B cell (primary cell): ENCODE measurements at regions not wholly inside any gene's neighbourhood (a gene's known extent, or its start where the extent isn't known, plus 50 kb on each side); places are given as distances from the start of the nearest gene placed in this dataset.

Experiments used
- ATAC-seq: fragments of 200-7000 bp; cut with Tn5 transposase; one replicate; pipeline ENCODE4 v1.10.0; 2021; ENCODE audit warnings: low read depth, mild to moderate bottlenecking, moderate number of reproducible peaks, moderate library complexity
- CTCF ChIA-PET: fragments of 350-600 bp; sonication (Branson Sonifier 250); formaldehyde crosslinking; loops from one replicate; lab custom pipeline; 2021; ENCODE audit warnings: antibody characterized with exemption, inconsistent platforms; lab: Charles Lee
- POLR2A ChIA-PET: fragments of 350-600 bp; sonication (Branson Sonifier 250); formaldehyde crosslinking; loops from one replicate; lab custom pipeline; 2021; ENCODE audit warnings: antibody characterized with exemption; lab: Charles Lee
- DNase-seq: peaks from one replicate; pipeline ENCODE4 v3.0.0; 2013
- H2AFZ ChIP-seq: 2 replicates; pipeline ENCODE4 v1.6.1; 2012; ENCODE audit warnings: mild to moderate bottlenecking, low read depth, low read length; ENCODE audit not compliant: insufficient read depth, poor library complexity, severe bottlenecking
- H3K27ac ChIP-seq, 2 donors: 1 replicate in 1 of 2; 2 replicates in 1 of 2; pipeline ENCODE4 v1.5.1; 2012 to 2013; ENCODE audit warnings: low read length in 2 of 2, mild to moderate bottlenecking in 2 of 2, moderate library complexity in 1 of 2
- H3K27me3 ChIP-seq, 4 experiments: fragments of 200-600 bp in 1 of 4; sonication (generic) in 1 of 4; replicated peaks in 1 of 4; 1 replicate in 2 of 4; 2 replicates in 2 of 4; pipeline versions ENCODE4 v1.6.1 to v1.7.0; 2013 to 2016; ENCODE audit warnings: low read length in 3 of 4, mild to moderate bottlenecking in 2 of 4, mixed read lengths in 1 of 4, moderate library complexity in 1 of 4; ENCODE audit not compliant: insufficient read depth in 4 of 4, control insufficient read depth in 3 of 4; ENCODE audit errors: control extremely low read depth in 1 of 4
- H3K36me3 ChIP-seq, 2 experiments: replicated peaks in 1 of 2; 1 replicate in 1 of 2; 2 replicates in 1 of 2; pipeline versions ENCODE4 v1.6.1 to v1.7.1; 2013; ENCODE audit warnings: low read length in 1 of 2; ENCODE audit not compliant: insufficient read depth in 2 of 2, control insufficient read depth in 1 of 2; ENCODE audit errors: control extremely low read depth in 1 of 2, extremely low read depth in 1 of 2
- H3K4me1 ChIP-seq, 2 donors: fragments of 200-600 bp in 1 of 2; sonication (generic) in 1 of 2; 1 replicate in 1 of 2; 2 replicates in 1 of 2; pipeline versions ENCODE4 v1.5.1 to v1.6.1; 2013 to 2017; ENCODE audit warnings: low read length in 2 of 2; ENCODE audit not compliant: control insufficient read depth in 2 of 2, insufficient read depth in 2 of 2
- H3K4me2 ChIP-seq: replicated peaks from 2 replicates; pipeline ENCODE3; 2012; ENCODE audit warnings: mild to moderate bottlenecking, low read depth, low read length; ENCODE audit not compliant: poor library complexity, severe bottlenecking
- H3K4me3 ChIP-seq, 5 experiments: fragments of 200-600 bp in 1 of 5; sonication (generic) in 1 of 5; 1 replicate in 3 of 5; 2 replicates in 2 of 5; pipeline versions ENCODE4 v1.5.1 to v1.7.0; 2011 to 2016; ENCODE audit warnings: low read length in 4 of 5, mild to moderate bottlenecking in 4 of 5, low read depth in 2 of 5, control low read depth in 1 of 5, moderate library complexity in 1 of 5; ENCODE audit not compliant: insufficient read depth in 1 of 5; ENCODE audit errors: control extremely low read depth in 1 of 5, extremely low read depth in 1 of 5
- H3K79me2 ChIP-seq: fragments of 200-600 bp; sonication (generic); one replicate; pipeline ENCODE4 v1.6.0; 2016; ENCODE audit warnings: low read length; ENCODE audit not compliant: control insufficient read depth, insufficient read depth
- H3K9ac ChIP-seq: fragments of 200-600 bp; sonication (generic); 2 replicates; pipeline ENCODE4 v1.6.1; 2017; ENCODE audit warnings: mild to moderate bottlenecking, low read length, moderate library complexity
- H3K9me3 ChIP-seq, 3 donors: one replicate each; pipeline versions ENCODE4 v1.6.1 to v1.7.1; 2013; ENCODE audit warnings: low read length in 2 of 3; ENCODE audit not compliant: control insufficient read depth in 2 of 3, insufficient read depth in 1 of 3; ENCODE audit errors: control extremely low read depth in 1 of 3
- H4K20me1 ChIP-seq: 2 replicates; pipeline ENCODE4 v1.6.0; 2012; ENCODE audit warnings: mild to moderate bottlenecking, low read length; ENCODE audit not compliant: insufficient read depth, control insufficient read depth, poor library complexity, severe bottlenecking
- H3K27ac Mint-ChIP-seq: one replicate; pipeline ENCODE4 v1.8.0; 2021; ENCODE audit warnings: mixed read lengths
- H3K27me3 Mint-ChIP-seq: one replicate; pipeline ENCODE4 v1.8.0; 2021; ENCODE audit warnings: mixed read lengths
- H3K4me1 Mint-ChIP-seq: one replicate; pipeline ENCODE4 v1.8.0; 2021; ENCODE audit warnings: mixed read lengths
- H3K4me3 Mint-ChIP-seq: one replicate; pipeline ENCODE4 v1.8.0; 2021; ENCODE audit warnings: mixed read lengths
- H3K9me3 Mint-ChIP-seq: one replicate; pipeline ENCODE4 v1.8.0; 2022; ENCODE audit warnings: mixed read lengths; ENCODE audit not compliant: insufficient read depth
- EZH2 ChIP-seq: IDR thresholded peaks from 2 replicates; pipeline ENCODE4 v1.6.1; 2012; ENCODE audit warnings: borderline replicate concordance, low read depth, mild to moderate bottlenecking, moderate library complexity, low read length; ENCODE audit not compliant: insufficient read depth, poor library complexity, severe bottlenecking
- WGBS: methylation state at CpG from one replicate; pipeline ENCODE4 v1.1.5; 2013; ENCODE audit warnings: missing lambda C conversion rate; ENCODE audit not compliant: insufficient coverage; 5-methylcytosine and 5-hydroxymethylcytosine counted together
- intact Hi-C: fragments of 100-400 bp; cut with micrococcal nuclease; formaldehyde crosslinking; loops from one replicate; pipeline ENCODE4 v1.10.0; 2022
- TF ChIP-seq, protein P1 (sequence below): fragments of 200-600 bp; IDR thresholded peaks from one replicate; pipeline ENCODE4 v1.8.0; 2022; ENCODE audit warnings: antibody characterized with exemption, mild to moderate bottlenecking

DNA sequence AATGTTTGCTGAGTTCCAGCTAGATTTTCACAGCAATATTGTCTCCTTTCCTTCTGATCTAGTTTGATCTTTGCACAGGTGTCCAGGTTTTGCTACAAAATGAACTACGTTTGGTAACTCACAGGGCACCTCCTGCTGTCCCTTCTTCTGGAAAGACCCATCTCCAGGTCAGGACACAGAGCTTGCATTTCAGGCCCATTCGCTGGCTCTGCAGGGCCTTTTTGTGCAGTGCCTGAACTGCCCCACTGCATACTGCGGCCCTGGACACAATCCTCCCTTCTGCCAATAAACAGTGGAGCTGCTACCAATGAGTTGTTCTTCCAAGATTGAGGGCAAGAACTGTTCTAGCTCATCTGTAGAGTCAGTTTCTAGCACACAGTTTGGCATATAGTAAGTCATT, 50.7 kb upstream of the BDH1 start:
- Mint-ChIP-seq H3K27me3 (no peaks in the 10 kb centered on the region), H3K4me1 (no peaks in the 10 kb centered on the region), H3K27ac (no peak overlapping the region), H3K4me3 (no peak overlapping the region), H3K9me3 (no peaks in the 10 kb centered on the region)
- Histone ChIP-seq H3K79me2 (no peaks in the 10 kb centered on the region), H3K27ac (no peak overlapping the region), H3K4me2 (no peak overlapping the region), H3K4me1 (no peaks in the 10 kb centered on the region), H3K36me3 (peaks cover 8 to 11% of the 10 kb centered on the region in 2 experiments), H3K27me3 (no peaks in the 10 kb centered on the region), H4K20me1 (no peaks in the 10 kb centered on the region), H3K9ac (no peak overlapping the region), H3K4me3 (no peak overlapping the region), H2AFZ (no peak overlapping the region), H3K9me3 (no peaks in the 10 kb centered on the region)
- DNase-seq: no peak
- intact Hi-C loops: no loop called here
- no peak for ATAC-seq
- ChIA-PET CTCF (interaction anchor here (1.1 to 2.1 kb wide), 2 partner anchors 8 to 10 kb away, joined by 3 to 10 read pairs; no protein-coding TSS in a partner anchor), POLR2A (no interaction called here)
- no peak for TF ChIP-seq EZH2
- TF ChIP-seq, protein P1, sequence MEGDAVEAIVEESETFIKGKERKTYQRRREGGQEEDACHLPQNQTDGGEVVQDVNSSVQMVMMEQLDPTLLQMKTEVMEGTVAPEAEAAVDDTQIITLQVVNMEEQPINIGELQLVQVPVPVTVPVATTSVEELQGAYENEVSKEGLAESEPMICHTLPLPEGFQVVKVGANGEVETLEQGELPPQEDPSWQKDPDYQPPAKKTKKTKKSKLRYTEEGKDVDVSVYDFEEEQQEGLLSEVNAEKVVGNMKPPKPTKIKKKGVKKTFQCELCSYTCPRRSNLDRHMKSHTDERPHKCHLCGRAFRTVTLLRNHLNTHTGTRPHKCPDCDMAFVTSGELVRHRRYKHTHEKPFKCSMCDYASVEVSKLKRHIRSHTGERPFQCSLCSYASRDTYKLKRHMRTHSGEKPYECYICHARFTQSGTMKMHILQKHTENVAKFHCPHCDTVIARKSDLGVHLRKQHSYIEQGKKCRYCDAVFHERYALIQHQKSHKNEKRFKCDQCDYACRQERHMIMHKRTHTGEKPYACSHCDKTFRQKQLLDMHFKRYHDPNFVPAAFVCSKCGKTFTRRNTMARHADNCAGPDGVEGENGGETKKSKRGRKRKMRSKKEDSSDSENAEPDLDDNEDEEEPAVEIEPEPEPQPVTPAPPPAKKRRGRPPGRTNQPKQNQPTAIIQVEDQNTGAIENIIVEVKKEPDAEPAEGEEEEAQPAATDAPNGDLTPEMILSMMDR: no peak
- 96% methylated on average over 3 of the region's 3 CpGs for WGBS
